ENCODE measurements at regions not wholly inside any gene's neighbourhood (a gene's known extent, or its start where the extent isn't known, plus 50 kb on each side); places are given as distances from the start of the nearest gene placed in this dataset.
A peak's percentile ranks its signal among the peaks of the same experiment; 100 is the strongest.
"Not testable (repeated sequence)": the region's sequence is repeated elsewhere in the genome, so short reads cannot be mapped to it uniquely, and the experiment has no call there.

DNA sequence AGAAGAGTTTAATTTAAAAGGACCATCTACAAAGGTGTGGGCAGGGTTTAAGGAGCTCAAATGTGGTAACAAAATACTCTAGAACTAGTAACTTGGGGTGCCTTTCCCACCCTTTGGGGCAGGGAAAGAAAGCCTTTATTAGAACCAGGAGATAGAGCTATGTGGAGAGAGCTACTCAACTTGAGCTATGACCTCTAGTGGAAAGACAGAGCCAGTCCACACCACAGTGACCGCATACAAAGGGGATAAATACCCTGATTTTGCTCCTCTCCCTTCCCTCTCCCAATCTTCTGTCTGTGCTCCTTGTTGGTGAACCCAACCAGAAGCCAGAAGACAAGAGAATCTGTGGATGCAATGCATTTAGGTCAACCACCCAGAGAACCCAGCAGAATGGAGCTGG, 54.4 kb upstream of the JAK1 start:
- no peak for DNase-seq

DNA sequence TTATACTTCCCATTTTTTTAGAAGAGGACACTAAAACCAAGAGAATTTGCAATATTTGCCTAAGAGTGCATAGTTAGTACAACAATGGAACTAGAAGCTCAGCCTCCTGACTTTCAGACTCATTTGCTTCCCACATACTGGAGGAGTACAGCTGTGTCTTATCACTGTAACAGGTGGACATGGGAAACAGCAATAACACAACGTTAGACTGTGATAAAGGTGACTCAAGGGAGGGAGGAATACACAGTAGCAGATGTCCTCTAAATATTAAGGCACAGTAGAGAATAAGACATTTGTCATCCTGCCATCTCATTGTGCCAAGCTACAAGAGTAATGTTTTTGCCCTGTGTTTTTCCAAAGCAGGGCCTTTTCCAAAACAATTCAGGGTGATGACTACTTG, 55.4 kb upstream of the JAK1 start:
- no peak for DNase-seq

DNA sequence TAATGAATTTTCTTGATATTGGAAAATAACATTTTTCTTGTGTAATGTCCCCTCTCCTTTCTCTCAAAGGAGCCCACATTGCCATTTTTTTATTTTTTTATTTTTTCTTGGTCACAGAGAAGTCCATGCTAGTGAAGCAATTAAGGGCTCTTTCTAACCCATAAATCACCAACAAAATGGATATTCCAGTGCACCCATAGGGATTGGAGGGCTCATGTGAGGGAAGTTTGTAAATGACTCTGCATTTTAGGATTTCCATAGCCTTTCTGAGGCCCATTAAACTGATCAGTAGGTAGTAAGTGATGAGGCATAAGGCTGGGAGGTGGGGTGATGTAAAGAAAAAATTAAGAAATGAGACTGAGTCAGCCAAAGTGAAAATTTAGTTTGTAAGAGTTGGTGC, 55.9 kb upstream of the JAK1 start:
- no peak for DNase-seq

DNA sequence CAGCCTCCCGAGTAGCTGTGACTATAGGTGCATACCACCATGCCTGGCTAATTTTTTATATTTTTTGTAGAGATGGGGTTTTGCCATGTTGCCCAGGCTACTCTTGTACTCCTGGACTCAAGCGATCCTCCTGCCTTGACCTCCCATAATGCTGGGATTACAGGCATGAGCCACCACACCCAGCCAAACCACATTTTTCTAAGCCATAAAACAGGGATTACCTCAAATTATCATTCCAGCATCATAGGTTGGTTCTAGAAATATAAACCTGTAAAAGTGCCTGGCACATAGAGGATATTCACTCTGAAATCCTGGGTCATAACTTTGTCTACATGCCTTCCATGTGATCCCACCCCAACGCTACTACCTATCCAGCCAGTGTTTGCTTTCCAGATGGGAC, 59.4 kb upstream of the JAK1 start:
- DNase-seq, result no peak

DNA sequence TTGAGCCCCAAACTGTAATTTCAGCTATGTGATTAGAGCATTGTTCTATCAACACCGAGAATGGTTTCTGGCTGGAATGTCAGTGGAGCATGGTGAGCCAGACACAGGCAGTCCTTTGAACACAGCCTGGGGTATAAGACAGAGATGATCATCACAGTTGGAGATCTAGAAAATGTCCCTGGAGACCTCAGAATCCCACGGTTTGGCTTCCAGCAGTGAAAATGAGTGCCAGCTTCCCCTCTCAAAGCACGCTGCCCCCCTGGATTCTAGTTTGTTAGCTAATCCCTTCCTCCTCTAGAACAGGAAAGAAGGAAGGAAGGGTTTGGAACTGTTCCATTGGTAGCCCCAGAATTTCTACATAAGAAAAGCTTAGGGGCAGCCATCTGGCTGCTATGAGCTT, 59.9 kb upstream of the JAK1 start:
- DNase-seq, result no peak

DNA sequence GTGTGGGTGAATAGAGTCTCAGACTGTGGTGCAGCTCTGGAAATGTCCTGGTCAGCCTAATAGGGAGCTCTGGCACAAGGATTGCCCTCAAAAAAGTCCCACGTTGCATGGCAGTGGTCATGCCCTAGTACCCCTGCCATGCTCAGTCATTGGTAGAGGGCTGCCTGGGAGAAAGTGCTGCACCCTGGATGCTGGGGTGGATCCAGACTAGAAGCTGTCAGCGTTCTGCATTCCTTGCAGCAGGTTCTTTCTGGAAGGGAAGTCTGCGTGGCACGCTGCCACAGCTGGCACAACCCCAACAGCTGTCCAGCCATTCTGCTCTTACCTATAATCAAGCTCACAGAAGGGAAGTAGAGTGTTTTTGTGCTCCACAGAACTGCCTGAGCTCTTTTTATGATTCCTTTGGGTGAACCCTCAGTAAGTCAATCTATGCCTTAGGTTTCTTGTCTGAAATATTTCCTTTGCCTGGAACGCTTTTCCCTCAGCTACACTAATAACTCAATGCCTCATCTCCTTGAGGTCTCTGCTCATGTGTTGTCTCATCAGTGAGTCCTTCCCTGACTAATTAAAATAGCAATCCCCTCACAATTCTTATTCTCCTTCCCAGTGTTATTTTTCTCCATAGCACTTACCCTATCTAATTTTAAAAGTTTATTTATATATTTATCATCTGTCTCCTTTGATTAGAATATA, 61.5 kb upstream of the JAK1 start:
- DNase-seq, result peak in 14 of 56 donors; percentile 2 to 49 (median 9)

DNA sequence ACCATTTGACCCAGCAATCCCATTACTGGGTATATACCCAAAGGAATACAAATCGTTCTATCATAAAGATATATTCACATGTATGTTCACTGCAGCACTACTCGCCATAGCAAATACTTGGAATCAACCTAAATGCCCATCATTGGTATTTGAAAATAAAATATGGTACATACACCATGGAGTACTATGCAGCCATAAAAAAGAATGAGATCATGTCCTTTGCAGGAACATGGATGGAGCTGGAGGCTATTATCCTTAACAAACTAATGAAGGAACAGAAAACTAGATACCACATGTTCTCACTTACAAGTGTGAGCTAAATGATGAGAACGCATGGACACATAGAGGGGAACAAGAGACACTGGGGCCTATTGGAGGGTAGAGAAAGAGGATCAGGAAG, 63.1 kb upstream of the JAK1 start:
- not testable (repeated sequence) for DNase-seq

DNA sequence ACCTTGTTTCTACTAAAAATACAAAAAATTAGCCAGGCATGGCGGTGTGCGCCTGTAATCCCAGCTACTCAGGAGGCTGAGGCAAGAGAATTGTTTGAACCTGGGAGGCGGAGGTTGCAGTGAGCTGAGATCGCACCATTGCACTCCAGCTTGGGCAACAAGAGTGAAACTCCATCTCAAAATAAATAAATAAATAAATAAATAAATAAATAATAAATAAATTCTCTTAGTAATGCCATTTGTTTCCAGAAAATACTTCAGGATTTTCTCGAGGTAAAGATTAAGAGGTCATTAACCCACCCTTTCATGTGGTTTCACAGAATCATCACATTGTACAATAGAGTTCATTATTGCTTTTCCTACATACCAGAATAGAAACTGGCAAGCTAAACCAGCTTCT, 68.5 kb upstream of the JAK1 start:
- not testable (repeated sequence) for DNase-seq

DNA sequence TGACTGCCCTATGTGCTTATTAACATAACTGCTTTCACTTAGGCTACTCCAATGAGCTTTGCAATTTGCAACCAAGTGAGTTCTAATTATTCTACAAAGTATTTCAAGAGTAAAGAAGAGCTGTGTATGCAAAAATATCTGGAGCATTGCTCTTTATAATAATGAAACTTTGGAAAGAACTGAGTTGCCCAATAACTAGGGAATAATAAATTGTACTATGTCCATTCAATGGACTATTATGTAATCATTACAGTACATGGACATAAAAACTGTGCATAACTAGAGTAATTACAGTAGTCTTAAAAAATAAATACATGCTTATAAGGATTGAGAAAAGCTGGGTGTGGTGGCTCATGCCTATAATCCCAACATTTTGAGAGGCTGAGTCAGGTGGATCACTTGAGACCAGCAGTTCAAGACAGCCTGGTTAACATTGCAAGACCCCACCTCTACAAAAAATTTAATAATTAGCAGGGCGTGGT, 70.3 kb upstream of the JAK1 start:
- no peak for DNase-seq

DNA sequence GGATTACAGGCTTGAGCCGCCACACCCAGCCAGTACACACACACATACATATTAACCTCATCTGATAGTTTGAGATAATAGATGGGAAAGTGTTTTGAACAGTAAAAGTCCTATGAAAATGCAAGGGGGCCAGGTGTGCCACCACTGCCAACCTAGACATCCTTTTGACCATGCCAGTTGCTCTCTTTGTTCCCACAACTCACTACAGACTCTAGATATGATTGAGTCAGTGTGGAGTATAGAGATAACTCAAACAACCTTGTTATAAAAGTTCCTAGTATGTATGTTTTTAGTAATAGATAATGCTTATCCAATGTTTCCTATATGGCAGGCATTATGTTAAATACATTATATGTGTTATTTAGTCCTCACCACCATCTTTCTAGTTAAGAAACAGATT, 72.7 kb upstream of the JAK1 start:
- no peak for DNase-seq

DNA sequence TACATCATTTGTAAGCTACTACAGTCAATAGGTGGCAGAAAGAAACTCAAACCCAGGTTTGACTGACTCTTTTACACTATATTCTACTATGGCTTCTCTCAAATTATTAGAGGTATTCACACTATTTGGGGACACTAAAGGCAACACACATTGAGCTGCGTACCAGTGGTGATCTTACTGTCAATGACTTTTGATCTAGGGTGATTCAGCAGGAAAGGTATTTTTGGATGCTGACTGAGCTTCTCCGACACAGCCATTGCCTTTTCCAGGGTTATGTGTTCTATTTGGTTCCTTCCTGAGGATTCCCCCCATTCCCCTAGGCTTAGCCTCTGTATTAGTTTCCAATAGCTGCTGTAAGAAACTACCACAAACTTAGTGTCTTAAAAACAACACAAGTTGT, 73.2 kb upstream of the JAK1 start:
- DNase-seq, result no peak

DNA sequence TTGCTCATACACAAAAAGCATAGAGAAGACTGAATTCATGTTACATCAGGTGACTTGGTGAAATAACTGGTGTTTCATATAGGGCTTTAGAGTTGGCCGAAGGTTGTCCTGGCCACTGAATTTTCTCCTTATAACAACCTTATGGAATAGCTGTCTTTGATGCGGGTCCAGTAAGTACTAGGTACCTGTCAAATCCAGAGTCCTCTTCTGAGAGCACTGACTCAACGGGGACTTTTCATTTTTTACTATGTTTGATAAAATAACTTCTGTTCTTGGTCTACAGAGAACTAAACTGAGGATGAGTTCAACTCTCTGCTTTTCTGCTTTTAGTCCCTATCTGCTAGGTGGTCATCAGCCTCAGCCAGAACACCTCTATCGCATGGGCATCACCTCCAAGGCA, 76.1 kb upstream of the JAK1 start:
- no peak for DNase-seq

DNA sequence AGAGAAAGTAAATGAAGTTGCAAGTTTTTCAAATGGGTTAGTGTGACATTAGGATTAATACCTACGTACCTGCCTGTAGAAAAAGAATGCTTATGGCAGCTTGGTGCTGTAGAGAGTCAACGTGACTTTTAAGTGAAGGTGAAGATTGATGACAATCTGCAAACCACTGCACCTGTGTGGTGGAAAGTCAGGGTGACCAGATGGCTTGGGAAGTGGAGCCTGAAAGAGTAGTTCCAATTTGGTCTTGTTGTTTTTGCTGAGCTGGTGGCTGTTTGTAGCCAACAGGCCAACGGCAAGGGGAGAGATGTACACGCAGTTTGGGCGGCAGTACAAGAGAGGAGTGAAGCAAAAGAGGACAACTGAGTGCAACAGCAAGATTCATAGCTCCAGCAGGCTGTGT, 78.1 kb upstream of the JAK1 start:
- no peak for DNase-seq

DNA sequence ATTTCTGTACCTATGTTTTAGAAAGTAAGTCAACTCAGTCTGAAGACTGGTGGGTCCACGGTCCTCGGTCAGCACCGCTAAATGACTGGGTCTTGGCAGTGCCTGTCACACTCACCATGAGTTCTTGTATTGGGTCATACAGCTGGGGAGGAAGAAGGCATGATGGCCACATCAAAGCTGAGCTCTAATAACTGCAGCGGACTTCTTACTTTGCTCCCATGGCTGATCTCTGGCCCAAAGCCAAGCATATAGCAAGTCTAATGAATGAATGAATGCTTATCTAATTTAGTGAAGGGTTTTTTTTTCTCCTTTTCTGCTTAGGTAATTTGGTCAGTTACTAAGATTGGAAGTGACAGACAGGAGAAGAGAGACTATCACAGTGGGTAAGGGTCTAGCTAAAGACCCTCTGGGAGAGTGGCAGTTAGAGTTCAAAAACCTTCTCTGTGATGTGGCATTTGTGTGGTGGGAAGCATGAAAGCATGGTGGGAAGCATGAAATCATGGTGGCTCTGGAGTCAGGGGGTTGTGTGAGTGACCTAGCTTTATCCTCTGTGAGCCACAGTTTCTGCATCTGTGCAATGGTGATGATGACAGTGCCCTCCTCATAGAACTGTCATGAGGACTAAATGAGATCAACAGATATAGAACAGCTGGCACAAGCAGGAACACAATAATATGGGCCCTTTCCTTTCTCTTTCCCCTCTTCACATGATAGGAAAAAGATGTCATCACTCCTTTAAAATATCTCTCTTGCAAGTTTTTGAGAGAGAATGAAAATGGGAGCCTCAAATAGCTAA, 78.9 kb upstream of the JAK1 start:
- peak in 1 of 56 donors; percentile 18 for DNase-seq

DNA sequence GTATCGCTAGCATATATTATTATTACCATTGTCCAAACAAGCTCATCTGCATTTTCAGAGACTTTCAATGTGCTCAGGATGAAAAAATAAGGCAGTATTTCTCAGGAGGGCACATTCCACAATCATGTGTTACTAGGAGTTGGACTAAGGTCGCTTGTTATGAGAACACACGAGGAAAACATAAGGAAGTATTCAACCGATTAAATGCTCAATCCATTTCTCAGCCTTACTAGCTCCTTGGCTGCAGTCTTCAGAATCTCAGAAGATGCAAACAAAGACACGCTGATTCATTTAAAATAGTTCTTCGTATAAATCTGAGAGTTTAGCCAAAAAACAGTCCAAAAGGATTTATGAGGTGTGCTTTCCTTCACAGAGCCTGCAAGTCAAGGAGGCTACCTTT, 82.0 kb upstream of the JAK1 start:
- DNase-seq, result no peak

DNA sequence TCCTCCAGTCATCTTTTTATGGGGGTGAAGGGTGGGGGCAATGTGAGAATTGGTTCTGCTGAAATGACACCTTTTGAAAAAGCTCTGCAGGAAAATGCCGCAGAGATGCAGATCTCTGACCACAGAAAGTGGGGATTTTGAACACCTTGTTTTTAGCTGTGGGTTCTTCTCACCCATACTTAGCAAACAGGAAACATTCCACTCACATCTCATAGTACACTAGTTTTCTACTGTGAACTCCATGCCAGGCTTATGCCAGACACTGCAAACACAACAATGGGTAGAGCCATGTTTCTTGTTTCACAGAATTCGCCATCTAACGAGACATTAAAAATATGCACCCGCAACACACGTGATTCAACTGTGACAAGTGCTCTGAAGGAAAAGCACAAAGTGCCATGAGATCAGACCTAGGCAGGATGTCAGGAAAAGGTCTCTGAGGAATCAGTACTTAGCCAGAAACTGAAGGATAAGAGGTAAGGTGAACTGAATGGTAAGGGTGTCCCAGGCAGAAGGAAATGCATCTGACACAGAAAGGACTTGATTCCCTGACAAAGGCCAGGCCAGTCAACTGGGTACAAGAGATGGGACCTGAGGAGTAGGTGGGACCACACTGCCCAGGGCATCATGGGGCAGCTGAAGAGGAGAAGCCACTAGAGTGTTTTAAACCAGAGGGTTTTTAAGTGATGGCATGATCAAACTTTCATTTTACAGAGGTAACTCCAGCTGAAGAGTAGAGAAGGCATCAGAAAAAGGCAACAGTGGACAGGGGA, 83.8 kb upstream of the JAK1 start:
- no peak for DNase-seq

DNA sequence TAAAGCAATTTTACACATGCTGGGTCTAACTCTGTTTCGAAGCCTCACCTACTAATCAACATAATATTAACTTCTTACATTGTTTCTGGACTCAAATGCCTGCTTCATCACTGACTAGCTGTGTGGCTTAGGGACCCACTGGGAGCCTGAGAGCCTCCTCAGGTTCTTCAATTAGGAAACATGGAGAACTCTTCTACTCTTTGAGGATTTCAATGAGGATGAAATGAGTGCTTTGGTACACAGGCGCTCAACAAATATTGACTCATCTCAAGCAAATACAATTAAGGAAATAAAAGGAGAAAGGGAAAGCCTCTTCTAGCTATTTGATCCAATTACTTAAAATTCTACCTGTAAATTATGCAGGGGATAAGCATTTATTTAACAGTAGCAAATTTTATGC, 84.4 kb upstream of the JAK1 start:
- no peak for DNase-seq

DNA sequence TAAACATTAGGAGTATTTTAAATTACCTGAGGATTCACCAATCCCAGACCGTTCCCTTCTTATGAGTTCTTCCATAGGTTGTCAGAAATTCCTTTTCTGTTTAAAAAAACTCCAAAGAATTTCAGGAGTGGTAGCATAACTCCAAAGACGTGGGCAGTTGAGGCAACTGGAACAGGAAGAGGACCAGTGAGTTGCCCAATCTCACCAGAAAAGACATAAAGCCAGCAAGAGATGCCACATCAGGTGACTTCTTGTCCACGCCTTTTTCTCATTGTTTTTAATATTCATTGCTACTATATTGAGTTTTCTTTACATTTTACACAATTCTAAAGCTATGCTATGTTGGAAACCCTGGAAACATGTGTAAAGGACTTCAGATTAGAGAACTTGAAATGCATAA, 88.1 kb upstream of the JAK1 start:
- DNase-seq, result no peak

DNA sequence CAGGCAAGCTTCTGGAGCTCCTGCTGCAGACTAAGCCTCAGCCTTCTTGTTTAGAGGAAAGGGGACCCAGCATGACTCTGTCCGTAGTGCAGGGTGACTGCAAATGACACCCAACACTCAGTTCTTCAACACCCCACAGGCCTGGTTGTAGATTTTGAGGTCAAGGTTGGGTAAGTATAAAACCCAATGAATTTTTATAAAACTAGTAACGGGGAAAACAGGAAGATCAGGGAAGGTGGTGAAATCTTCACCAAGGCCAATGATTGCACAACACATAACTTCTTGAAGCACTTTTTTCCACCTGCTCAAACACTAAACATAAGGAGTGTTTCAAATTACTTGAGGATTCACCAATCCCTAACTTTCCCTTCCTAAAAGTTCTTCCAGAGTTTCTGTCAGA, 89.4 kb upstream of the JAK1 start:
- no peak for DNase-seq

DNA sequence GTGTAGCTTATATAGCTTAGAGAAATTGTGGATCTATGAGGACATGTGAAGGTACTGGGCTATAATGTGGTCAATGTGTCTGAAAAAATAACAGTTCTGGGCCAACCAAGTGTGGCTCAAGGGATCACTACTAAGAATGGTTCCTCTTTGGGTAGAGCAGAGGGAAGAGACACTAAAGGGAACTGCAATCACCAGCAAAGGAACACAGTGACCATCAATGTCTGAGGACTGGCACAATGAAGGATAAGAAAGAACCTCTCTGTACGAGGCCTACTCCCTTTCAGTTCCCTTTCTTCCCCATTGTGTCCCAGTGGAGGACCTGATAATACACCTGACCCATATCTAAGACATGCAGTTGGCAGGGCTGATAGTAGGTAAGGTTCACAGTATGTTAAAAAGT, 89.9 kb upstream of the JAK1 start:
- DNase-seq, result no peak

DNA sequence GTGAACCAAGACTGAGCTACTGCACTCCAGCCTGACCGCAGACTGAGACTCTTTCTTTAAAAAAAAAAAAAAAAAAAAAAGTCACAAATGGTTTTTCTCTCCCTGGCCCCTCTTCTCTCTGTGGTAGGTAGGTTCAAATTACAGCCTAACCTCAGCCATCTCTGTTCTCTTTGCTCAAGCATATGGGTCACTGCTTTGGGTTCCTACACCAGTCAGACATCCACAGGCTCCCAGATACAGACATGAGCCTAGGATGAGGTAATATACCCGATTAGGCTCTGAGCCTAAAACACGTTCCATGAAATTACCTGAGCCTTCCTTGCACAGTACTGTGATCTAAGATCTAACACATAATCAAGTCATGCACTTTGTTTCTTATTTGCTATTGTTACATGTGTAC, 90.5 kb upstream of the JAK1 start:
- no peak for DNase-seq

DNA sequence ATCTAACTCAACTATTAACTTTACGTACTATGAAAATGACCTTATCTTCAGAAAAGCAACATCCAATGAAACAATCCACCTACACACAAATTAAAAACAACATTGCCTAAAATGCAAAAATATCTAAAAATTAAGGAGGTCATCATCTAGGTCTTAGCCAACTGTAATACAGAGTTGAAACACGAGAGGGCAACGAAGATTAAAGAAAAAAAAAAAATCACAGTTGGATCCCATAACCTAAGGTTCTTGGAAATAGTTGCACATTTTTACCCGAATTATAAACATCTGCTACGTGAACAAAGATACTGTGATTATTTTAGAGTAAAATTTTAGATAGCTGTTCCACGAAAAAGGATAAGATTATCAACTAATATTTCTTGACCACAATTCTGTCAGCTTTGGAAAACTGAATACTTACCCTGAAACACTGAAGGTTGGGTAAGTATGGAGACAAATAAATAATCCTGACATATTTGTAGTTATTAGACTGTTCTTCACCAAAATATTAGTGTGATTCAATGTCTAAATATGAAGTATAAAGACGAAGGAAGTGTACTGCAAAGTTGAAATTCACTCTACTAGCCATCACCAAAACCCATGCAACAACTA, 88.0 kb upstream of the AK4 start:
- DNase-seq, result no peak

Measured in amygdala (tissue), 56 donors.